Panc1 (cell line): ENCODE measurements at regions not wholly inside any gene's neighbourhood (a gene's known extent, or its start where the extent isn't known, plus 50 kb on each side); places are given as distances from the start of the nearest gene placed in this dataset.

Experiments used
- ATAC-seq: fragments of 200-7000 bp; cut with Tn5 transposase; 2 replicates; pipeline ENCODE4 v1.9.1; 2020; ENCODE audit warnings: mild to moderate bottlenecking, moderate library complexity
- BruUV-seq: library from RNA; stranded (reverse); fragments of 400-500 nt; replicated peaks from 2 replicates; lab custom pipeline; 2021; lab: Mats Ljungman, UMichigan
- CTCF ChIA-PET: fragments of 300-600 bp; sonication (Branson Sonifier 250); formaldehyde crosslinking; loops from one replicate; lab custom pipeline; 2022; ENCODE audit warnings: antibody characterized with exemption; lab: Charles Lee
- POLR2A ChIA-PET: fragments of 300-600 bp; sonication (Branson Sonifier 250); formaldehyde crosslinking; loops from one replicate; lab custom pipeline; 2022; ENCODE audit warnings: antibody characterized with exemption; lab: Charles Lee
- DNase-seq: peaks from one replicate; pipeline ENCODE4 v3.0.0-alpha.2; 2010; ENCODE audit warnings: low read depth, low spot score
- H3K27ac ChIP-seq: 2 replicates; pipeline ENCODE4 v1.5.1; 2011; ENCODE audit warnings: mild to moderate bottlenecking, low read length, inconsistent platforms
- H3K27me3 ChIP-seq: fragments of 200-500 bp; sonication (Bioruptor generic); 2 replicates; pipeline ENCODE4 v1.6.0; 2014; ENCODE audit warnings: low read length, inconsistent platforms; ENCODE audit not compliant: control insufficient read depth, insufficient read depth
- H3K36me3 ChIP-seq: fragments of 200-500 bp; sonication (Bioruptor generic); 2 replicates; pipeline ENCODE4 v1.5.1; 2014; ENCODE audit warnings: inconsistent platforms, mild to moderate bottlenecking, low read length, moderate library complexity; ENCODE audit not compliant: control insufficient read depth, insufficient read depth
- H3K4me1 ChIP-seq: 2 replicates; pipeline ENCODE4 v1.5.1; 2011; ENCODE audit warnings: inconsistent platforms, mild to moderate bottlenecking, low read length, moderate library complexity; ENCODE audit not compliant: control insufficient read depth, insufficient read depth
- H3K4me3 ChIP-seq, 2 experiments: 2 replicates each; pipeline ENCODE4 v1.5.1; 2011 to 2012; ENCODE audit warnings: low read depth in 2 of 2, low read length in 2 of 2, mild to moderate bottlenecking in 2 of 2, inconsistent platforms in 1 of 2, moderate library complexity in 1 of 2
- H3K9me3 ChIP-seq: fragments of 200-500 bp; sonication (Bioruptor generic); 2 replicates; pipeline ENCODE4 v1.5.1; 2014; ENCODE audit warnings: low read depth, mild to moderate bottlenecking, inconsistent platforms, low read length, moderate library complexity; ENCODE audit not compliant: control insufficient read depth, insufficient read depth
- CTCF ChIP-seq: fragments of 450-650 bp; IDR thresholded peaks from 2 replicates; pipeline ENCODE4 v1.5.1; 2017; ENCODE audit warnings: mild to moderate bottlenecking
- POLR2AphosphoS5 ChIP-seq: IDR thresholded peaks from 2 replicates; pipeline ENCODE4 v1.6.1; 2012; ENCODE audit warnings: mild to moderate bottlenecking, low read depth, low read length, moderate library complexity
- REST ChIP-seq, 2 experiments: IDR thresholded peaks; 2 replicates each; pipeline ENCODE4 v1.6.1; 2011 to 2012; ENCODE audit warnings: low read depth in 2 of 2, control low read depth in 1 of 2, low read length in 1 of 2, mild to moderate bottlenecking in 1 of 2, moderate library complexity in 1 of 2; ENCODE audit not compliant: insufficient read depth in 1 of 2
- SIN3A ChIP-seq: IDR thresholded peaks from 2 replicates; pipeline ENCODE4 v1.6.1; 2012; ENCODE audit warnings: low read depth, mild to moderate bottlenecking, low read length, moderate library complexity, borderline replicate concordance; ENCODE audit not compliant: insufficient read depth
- TCF7L2 ChIP-seq: IDR thresholded peaks from 2 replicates; pipeline ENCODE4 v1.6.1; 2011; ENCODE audit warnings: mild to moderate bottlenecking, low read depth, low read length, inconsistent platforms
- in situ Hi-C: cut with HindIII; loops from 2 replicates; pipeline ENCODE4 v1.10.0; 2016; ENCODE audit warnings: low sequenced_read_pairs, low pct_unique_long_range_greater_than_20kb
- intact Hi-C: fragments of 100-400 bp; cut with micrococcal nuclease; formaldehyde crosslinking; loops from one replicate; pipeline ENCODE4 v1.10.0; 2022; ENCODE audit not compliant: unreplicated experiment

GRCh38 chr7:69147631-69148030, 450.6 kb upstream of the AUTS2 start:
- H3K27ac ChIP-seq: no peak overlapping the region
- POLR2A ChIA-PET: no interaction called here
- ATAC-seq: no peak
- no peaks in the 10 kb centered on the region for H3K36me3 ChIP-seq
- no peaks in the 10 kb centered on the region for H3K9me3 ChIP-seq
- intact Hi-C loops: no loop called here
- TF ChIP-seq CTCF (no peak), SIN3A (no peak), REST (IDR thresholded peaks at IDR 0.05; ENCODE audit: insufficient read depth in 1 of 2, low read depth in 2 of 2, low read length in 1 of 2) (no peak)
- no peaks in the 10 kb centered on the region for H3K4me1 ChIP-seq
- in situ Hi-C loops: no loop called here
- no TSS peak for BruUV-seq
- H3K27me3 ChIP-seq: no peaks in the 10 kb centered on the region
- CTCF ChIA-PET: interaction anchor here (0.6 kb wide), 1 partner anchor 542 kb away, joined by 4 read pairs; no protein-coding TSS in a partner anchor
- H3K4me3 ChIP-seq: no peak overlapping the region
- no peak for DNase-seq

- H3K27me3 ChIP-seq: no peaks in the 10 kb centered on the region
- no TSS peak for BruUV-seq
- H3K9me3 ChIP-seq: no peaks in the 10 kb centered on the region
- intact Hi-C loops: no loop called here
- H3K4me3 ChIP-seq: no peak overlapping the region
- H3K36me3 ChIP-seq: no peaks in the 10 kb centered on the region
- ChIA-PET CTCF (no interaction called here), POLR2A (interaction anchor here (0.5 kb wide), 2 partner anchors 171 to 300 kb away, joined by 3 to 15 read pairs; no protein-coding TSS in a partner anchor)
- ATAC-seq (no peak), DNase-seq (no peak)
- H3K27ac ChIP-seq: no peak overlapping the region
- TF ChIP-seq TCF7L2 (no peak), SIN3A (no peak), POLR2AphosphoS5 (no peak), REST (IDR thresholded peaks at IDR 0.05; ENCODE audit: insufficient read depth in 1 of 2, low read depth in 2 of 2, low read length in 1 of 2) (no peak), CTCF (no peak)
- no peaks in the 10 kb centered on the region for H3K4me1 ChIP-seq
- in situ Hi-C loops: no loop called here
Measured at GRCh38 chr7:69149804-69150782, 448.2 kb upstream of the AUTS2 start.
